Loucy (cell line): ENCODE measurements at regions not wholly inside any gene's neighbourhood (a gene's known extent, or its start where the extent isn't known, plus 50 kb on each side); places are given as distances from the start of the nearest gene placed in this dataset.

Experiments used
- CTCF ChIP-seq: fragments of 200-600 bp; sonication (generic); conservative IDR thresholded peaks from 2 replicates; pipeline ENCODE4 v1.5.1; 2014; ENCODE audit warnings: mild to moderate bottlenecking, antibody characterized with exemption, low read length
- EZH2phosphoT487 ChIP-seq: fragments of 200-600 bp; IDR thresholded peaks from 2 replicates; pipeline ENCODE4 v1.6.1; 2018; ENCODE audit warnings: antibody characterized with exemption, mild to moderate bottlenecking, moderate library complexity, borderline replicate concordance

DNA sequence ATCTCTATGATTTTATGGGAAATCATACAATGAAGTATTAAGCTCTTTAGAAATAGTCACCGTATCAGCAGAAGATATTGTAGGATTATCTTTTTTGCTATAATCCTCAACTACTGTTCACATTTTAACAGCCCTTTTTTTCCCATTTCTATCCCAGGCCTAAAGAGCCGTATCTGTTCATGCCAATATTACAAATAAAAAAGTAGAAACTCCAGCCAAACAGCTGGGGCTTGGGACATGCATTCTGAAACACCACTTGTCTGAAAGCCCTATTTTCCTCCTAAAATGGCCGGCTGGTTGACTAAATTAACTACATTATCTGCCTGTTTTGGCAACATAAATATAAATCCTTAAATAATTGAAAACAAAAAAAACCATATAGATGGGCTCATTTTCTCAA, 477.8 kb downstream of the CDH2 start:
- TF ChIP-seq CTCF (no peak), EZH2phosphoT487 (no peak)
